ENCODE measurements at regions not wholly inside any gene's neighbourhood (a gene's known extent, or its start where the extent isn't known, plus 50 kb on each side); places are given as distances from the start of the nearest gene placed in this dataset.

DNA sequence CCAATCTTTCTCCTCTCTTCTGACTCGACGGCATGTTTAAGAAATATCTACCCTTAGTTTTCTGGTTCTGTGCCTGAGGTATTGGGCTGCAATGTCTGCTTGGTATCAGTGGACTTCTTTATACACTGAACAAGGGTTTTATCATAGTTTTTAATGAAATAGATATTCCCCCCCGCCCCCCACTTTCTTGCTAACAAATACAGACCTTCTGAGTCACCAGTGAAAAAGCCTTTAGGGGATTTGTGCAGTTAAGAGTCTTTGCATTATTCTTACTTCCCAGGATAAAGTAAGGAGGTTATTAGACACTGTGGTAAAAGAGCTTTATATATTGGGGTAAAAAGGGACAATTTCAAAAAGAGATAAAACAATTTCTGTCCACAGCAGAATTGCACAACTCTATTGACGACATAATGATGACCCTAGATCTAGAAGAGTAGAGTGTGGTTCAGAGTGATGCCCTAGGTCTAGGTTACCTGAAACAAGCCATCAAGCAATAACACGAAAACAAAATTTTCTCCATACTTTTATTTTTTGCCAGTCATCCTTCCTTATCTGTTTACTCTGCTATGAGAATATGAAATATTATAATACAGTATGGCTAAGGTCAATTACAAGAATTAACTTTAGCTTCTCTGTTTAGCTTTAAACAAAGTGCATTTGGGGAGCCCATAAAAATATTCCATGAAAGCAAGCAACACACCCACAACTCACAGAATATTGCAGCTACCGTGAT is 110.7 kb downstream of the PLK2 start:
- no peak overlapping the region for H3K27ac ChIP-seq (ENCODE audit: low read depth)
- no peak for DNase-seq (ENCODE audit: extremely low spot score)
- H3K36me3 ChIP-seq (ENCODE audit: insufficient read depth), result no peaks in the 10 kb centered on the region
- H3K4me3 ChIP-seq (ENCODE audit: low read depth, low read length), result no peak overlapping the region
- H3K4me1 ChIP-seq (ENCODE audit: insufficient read depth), result no peaks in the 10 kb centered on the region
- WGBS, result 94% methylated on average over 6 of the region's 6 CpGs

DNA sequence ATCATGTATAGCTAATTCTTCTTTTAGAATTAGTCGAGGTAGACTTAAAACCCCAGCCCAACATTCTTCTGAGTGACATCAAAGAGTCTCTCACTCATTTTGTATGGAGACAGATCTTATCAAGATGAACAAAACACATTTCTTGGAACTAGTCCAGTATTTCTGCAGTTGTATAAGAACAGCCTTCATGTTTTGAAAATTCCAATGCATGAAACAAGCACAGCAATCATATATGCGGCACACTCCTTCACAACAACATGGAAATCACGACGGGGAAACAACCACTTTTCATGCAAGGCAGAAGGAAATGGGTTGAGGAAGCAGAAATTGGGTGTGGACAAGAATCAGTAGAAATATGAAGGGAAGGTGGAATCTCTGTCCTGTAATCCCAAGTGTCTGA is 113.8 kb downstream of the PLK2 start:
- Histone ChIP-seq H3K4me3 (ENCODE audit: low read depth, low read length) (no peak overlapping the region), H3K36me3 (ENCODE audit: insufficient read depth) (no peaks in the 10 kb centered on the region), H3K27ac (ENCODE audit: low read depth) (no peak overlapping the region), H3K4me1 (ENCODE audit: insufficient read depth) (no peaks in the 10 kb centered on the region)
- DNase-seq (ENCODE audit: extremely low spot score), result no peak
- WGBS, result 72% methylated on average over 4 of the region's 4 CpGs

DNA sequence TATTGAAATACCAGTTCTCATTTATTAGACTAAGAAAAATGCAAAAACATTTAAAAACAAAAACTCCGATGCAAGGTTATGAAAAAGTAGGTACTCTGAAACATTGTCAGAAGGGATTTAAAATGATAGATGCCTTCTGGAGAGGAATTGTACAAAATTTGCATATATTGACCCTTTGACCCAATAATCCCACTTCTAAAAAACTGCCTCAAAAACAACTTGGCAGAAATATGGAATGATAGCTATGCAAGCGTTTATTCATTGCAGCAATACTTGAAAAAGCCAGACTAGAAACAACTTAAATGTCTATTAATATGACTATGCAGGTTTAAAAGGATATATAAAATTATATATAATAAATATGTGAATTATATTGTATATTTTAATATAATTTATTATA is 118.4 kb downstream of the PLK2 start:
- WGBS, result 56% methylated on average over 2 of the region's 2 CpGs
- no peak overlapping the region for H3K27ac ChIP-seq (ENCODE audit: low read depth)
- DNase-seq (ENCODE audit: extremely low spot score), result no peak
- H3K4me1 ChIP-seq (ENCODE audit: insufficient read depth), result no peaks in the 10 kb centered on the region
- H3K36me3 ChIP-seq (ENCODE audit: insufficient read depth), result no peaks in the 10 kb centered on the region
- H3K4me3 ChIP-seq (ENCODE audit: low read depth, low read length), result no peak overlapping the region

DNA sequence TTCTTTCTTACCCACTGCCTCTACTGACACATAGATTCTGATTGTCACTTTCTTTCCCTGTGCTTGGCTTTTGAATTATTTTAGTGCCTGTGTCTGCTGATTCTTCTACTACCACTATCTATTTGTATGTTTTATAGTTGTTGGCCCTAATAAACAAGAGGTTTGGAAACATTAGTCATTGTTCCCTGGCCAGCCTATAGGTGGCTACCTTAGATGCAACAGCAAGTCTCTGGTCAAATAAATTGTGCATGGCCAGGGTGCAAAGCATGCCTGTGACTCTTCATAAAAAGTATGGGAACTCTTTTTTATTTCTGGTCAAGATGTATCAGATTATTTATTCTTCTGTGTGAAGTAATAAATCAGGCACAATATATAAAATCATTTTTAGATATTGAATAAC is 124.4 kb downstream of the PLK2 start:
- Histone ChIP-seq H3K4me1 (ENCODE audit: insufficient read depth) (no peaks in the 10 kb centered on the region), H3K36me3 (ENCODE audit: insufficient read depth) (no peaks in the 10 kb centered on the region), H3K4me3 (ENCODE audit: low read depth, low read length) (no peak overlapping the region), H3K27ac (ENCODE audit: low read depth) (no peak overlapping the region)
- DNase-seq (ENCODE audit: extremely low spot score), result no peak

DNA sequence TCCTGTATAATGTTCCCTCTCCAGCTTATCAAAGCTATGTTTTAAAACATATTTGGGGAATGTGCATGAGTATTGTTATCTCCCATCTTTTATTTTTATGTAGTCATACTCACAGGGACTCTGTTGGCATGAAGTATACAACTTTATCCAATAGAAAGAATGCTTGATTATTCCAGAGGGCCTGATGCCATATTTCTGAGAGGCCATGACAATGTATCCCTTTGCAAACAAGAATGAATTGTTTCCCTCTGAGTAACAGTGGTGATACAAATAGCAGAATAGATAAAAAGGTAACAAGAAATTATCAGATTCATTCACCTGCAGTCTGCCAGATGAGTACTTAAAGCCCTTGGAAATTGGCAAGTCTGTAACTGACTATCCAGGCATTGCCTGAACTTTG is 125.9 kb downstream of the PLK2 start:
- H3K27ac ChIP-seq (ENCODE audit: low read depth), result no peak overlapping the region
- no peaks in the 10 kb centered on the region for H3K4me1 ChIP-seq (ENCODE audit: insufficient read depth)
- no peak overlapping the region for H3K4me3 ChIP-seq (ENCODE audit: low read depth, low read length)
- no peaks in the 10 kb centered on the region for H3K36me3 ChIP-seq (ENCODE audit: insufficient read depth)
- DNase-seq (ENCODE audit: extremely low spot score), result no peak

DNA sequence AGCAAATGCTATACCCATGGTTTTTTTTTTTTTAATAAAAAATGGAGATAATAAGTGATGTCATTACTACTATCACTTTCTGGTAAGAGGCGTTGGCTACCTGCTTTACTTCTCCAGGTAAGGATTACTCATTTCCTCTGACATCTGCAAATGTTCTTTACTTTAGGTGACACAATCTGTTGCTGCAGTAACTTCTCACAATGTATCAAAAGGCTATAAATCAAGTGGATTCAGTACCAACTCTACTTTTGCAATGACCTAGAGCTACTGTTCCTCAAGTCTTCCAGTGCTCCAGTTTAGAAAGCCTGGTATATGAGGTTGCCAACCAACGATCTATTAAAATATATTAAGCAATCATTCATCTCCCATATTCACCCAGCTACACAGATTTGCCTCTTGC is 129.1 kb downstream of the PLK2 start:
- DNase-seq (ENCODE audit: extremely low spot score), result no peak
- H3K36me3 ChIP-seq (ENCODE audit: insufficient read depth), result no peaks in the 10 kb centered on the region
- no peak overlapping the region for H3K4me3 ChIP-seq (ENCODE audit: low read depth, low read length)
- no peak overlapping the region for H3K27ac ChIP-seq (ENCODE audit: low read depth)
- 78% methylated on average over 2 of the region's 2 CpGs for WGBS
- H3K4me1 ChIP-seq (ENCODE audit: insufficient read depth), result no peaks in the 10 kb centered on the region

DNA sequence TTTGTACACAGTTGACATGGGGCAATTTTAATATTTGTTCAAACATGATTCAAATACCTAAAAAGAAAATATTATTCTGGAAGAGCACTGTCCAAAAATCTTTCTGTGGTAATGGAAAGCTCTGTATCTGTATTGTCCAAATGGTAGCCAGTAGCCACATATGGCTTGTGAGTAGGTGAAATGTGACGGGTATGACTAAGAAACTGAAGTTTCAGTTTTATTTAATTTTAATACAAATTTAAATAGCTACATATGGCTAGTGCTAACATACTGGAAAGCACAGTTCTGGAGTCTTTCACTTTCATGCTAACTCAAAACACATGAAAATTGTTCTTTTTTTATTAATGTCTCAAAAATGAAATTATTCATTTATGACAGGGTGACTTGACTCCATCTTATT is 132.6 kb downstream of the PLK2 start:
- H3K27ac ChIP-seq (ENCODE audit: low read depth), result no peak overlapping the region
- H3K4me3 ChIP-seq (ENCODE audit: low read depth, low read length), result no peak overlapping the region
- no peaks in the 10 kb centered on the region for H3K4me1 ChIP-seq (ENCODE audit: insufficient read depth)
- H3K36me3 ChIP-seq (ENCODE audit: insufficient read depth), result no peaks in the 10 kb centered on the region
- WGBS, result 87% methylated on average over 1 of the region's 1 CpG
- no peak for DNase-seq (ENCODE audit: extremely low spot score)

DNA sequence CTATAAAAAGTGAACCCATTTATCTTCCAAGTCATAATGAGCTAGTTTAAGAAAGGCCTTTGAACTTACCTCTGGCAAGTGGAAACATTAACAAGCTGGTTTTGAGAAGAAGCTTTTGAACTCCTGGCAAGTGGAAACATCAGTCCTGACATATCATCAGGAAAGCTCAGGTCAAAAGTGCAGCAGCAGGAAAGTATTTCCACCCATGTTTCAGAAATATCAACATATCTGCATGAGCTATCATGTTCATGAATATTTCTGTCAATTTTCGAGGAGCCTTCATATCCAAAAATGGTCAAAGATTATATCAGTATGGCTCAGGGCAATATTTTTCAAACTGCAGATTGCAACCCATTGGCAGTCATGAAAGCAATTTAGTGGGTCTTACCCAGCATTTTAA is 133.9 kb downstream of the PLK2 start:
- Histone ChIP-seq H3K27ac (ENCODE audit: low read depth) (no peak overlapping the region), H3K36me3 (ENCODE audit: insufficient read depth) (no peaks in the 10 kb centered on the region), H3K4me3 (ENCODE audit: low read depth, low read length) (no peak overlapping the region), H3K4me1 (ENCODE audit: insufficient read depth) (no peaks in the 10 kb centered on the region)
- DNase-seq (ENCODE audit: extremely low spot score), result no peak
- WGBS, result 36% methylated on average over 1 of the region's 1 CpG

DNA sequence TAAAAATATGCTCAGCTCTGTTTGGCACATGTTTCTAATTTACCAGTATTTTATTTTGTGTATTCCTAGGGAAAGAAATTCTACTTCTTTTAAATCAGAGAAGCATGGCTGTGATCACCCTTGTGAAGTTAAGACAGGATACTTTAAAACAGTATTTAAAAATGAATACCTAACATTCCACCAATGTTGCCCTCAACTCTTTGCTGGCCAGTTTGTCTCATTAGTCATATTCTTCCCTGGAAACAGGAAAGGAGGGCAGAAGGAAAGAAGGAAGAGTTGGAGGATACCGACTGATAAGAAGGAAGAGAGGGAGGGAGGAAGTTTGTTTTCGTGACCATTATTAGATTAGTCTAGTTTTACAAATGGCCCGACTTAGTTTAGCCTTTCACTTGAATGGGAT is 137.4 kb downstream of the PLK2 start:
- Histone ChIP-seq H3K36me3 (ENCODE audit: insufficient read depth) (no peaks in the 10 kb centered on the region), H3K4me1 (ENCODE audit: insufficient read depth) (no peaks in the 10 kb centered on the region), H3K4me3 (ENCODE audit: low read depth, low read length) (no peak overlapping the region), H3K27ac (ENCODE audit: low read depth) (no peak overlapping the region)
- WGBS, result 54% methylated on average over 3 of the region's 3 CpGs
- DNase-seq (ENCODE audit: extremely low spot score), result no peak

DNA sequence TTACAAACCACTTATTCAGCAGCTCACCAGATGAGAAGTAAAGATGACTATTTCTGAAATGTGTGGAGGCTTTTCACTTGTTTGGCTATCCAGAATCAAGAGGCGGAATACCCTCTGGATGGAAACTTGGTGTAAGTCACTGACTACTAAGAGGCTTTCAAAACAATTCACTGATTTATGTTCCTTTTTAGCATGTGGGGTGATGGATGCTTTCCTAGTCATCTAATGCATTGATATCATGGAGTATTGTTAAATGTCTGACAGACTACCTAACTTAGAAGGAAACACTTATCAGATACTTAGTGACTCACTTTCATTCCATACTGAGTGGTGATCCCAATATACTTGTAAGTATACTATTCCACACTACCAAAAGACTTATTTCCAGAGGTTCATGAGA is 141.4 kb downstream of the PLK2 start:
- 92% methylated on average over 1 of the region's 1 CpG for WGBS
- Histone ChIP-seq H3K36me3 (ENCODE audit: insufficient read depth) (no peaks in the 10 kb centered on the region), H3K4me1 (ENCODE audit: insufficient read depth) (no peaks in the 10 kb centered on the region), H3K27ac (ENCODE audit: low read depth) (no peak overlapping the region), H3K4me3 (ENCODE audit: low read depth, low read length) (no peak overlapping the region)
- DNase-seq (ENCODE audit: extremely low spot score), result no peak

DNA sequence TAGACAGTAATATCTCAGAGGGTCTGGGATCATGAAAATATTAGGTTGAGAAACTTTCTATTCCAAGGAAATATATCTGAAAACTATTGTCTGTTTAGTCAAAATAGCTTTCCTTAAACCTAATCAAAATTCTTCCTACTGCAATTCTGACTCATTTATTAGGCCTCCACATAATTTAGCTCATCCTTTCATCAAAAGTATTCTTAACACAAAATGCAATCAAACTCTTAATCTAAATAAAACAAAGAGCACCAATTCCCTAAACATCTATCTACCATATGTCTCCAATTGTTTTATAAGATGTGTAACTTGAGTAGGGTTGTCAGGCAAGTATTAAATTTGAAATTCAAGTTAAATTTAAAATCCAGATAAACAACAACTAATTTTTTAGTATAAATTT is 142.1 kb downstream of the PLK2 start:
- Histone ChIP-seq H3K27ac (ENCODE audit: low read depth) (no peak overlapping the region), H3K4me1 (ENCODE audit: insufficient read depth) (no peaks in the 10 kb centered on the region), H3K36me3 (ENCODE audit: insufficient read depth) (no peaks in the 10 kb centered on the region), H3K4me3 (ENCODE audit: low read depth, low read length) (no peak overlapping the region)
- DNase-seq (ENCODE audit: extremely low spot score), result no peak

DNA sequence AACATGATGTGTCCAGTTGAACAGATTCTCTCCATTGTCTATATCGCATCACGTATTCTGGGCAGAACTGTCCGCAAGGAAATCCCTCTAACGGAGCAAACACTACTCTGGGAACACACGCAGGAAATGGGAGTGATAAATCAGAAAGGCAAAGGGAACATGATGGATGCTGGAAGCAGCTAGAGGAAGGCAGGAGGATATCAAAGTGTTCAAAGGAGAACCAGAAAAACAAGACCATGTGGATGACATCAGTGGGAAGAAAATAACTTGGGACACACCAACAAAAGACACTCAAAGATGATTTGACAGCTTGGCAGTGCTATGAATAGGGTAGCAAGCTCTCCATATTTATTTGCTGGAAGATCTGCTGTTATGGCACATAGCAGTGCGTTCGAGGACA is 142.9 kb downstream of the PLK2 start:
- WGBS, result 85% methylated on average over 7 of the region's 7 CpGs
- DNase-seq (ENCODE audit: extremely low spot score), result no peak
- Histone ChIP-seq H3K4me1 (ENCODE audit: insufficient read depth) (no peaks in the 10 kb centered on the region), H3K27ac (ENCODE audit: low read depth) (no peak overlapping the region), H3K36me3 (ENCODE audit: insufficient read depth) (no peaks in the 10 kb centered on the region), H3K4me3 (ENCODE audit: low read depth, low read length) (no peak overlapping the region)

DNA sequence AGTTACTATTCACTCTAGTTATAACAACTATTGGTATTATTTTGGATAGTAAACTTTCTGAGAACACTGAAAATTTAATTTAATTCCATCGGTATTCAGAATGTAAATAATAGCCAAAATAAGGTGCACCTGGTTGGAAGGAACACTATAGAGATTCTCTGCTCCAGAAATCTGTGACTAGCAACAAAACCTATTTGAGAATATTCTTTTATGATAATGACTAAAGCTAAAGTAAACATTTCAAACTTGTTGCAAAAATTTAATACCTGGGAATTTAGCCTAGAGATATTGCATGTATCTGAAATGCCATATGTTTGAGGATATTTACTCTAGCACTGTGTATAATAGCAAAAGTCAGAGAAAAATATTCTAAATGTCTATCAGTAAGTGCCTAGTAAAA is 144.1 kb downstream of the PLK2 start:
- 88% methylated on average over 1 of the region's 1 CpG for WGBS
- DNase-seq (ENCODE audit: extremely low spot score), result no peak
- no peak overlapping the region for H3K27ac ChIP-seq (ENCODE audit: low read depth)
- H3K36me3 ChIP-seq (ENCODE audit: insufficient read depth), result no peaks in the 10 kb centered on the region
- H3K4me1 ChIP-seq (ENCODE audit: insufficient read depth), result no peaks in the 10 kb centered on the region
- H3K4me3 ChIP-seq (ENCODE audit: low read depth, low read length), result no peak overlapping the region

DNA sequence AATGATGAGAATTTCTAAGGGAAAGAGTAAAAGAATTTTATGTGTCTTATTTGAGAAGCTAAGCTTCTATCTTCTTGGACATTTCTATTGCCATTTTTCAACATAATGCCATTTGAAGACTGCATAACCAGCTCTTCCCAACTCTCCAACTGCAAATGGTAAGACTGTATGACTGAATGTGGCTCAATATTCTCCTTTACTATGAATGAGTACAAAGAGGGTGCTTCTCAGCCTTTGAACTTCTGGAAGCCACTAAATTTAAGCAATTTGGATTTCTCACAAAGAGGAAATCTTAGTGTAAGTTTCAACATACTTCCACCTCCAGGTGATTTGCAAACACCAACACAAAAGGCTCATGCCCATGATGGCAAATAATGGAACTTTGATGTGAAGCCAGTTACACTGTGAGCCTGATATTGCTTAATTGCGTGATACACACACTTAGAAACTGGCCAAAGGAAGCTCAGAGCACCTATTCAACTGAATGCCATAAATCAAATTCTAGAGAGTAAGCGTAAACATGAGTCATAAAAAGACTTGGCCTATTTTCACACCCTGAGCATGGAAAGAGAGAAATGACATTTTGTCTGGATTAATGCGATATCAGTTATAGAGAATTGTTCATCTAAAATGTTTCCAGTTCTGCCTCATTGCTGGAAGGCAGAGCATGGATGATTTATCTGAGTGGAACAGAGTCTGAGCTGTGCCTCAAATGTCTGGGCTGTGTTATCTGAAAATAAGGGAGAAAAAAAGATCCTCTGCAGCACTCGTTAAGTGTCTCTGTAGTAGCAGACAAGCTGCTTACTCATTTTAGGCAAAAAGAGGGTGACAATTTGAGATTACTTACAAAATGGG is 145.3 kb downstream of the PLK2 start:
- H3K27ac ChIP-seq (ENCODE audit: low read depth), result no peak overlapping the region
- no peaks in the 10 kb centered on the region for H3K36me3 ChIP-seq (ENCODE audit: insufficient read depth)
- no peak for DNase-seq (ENCODE audit: extremely low spot score)
- H3K4me3 ChIP-seq (ENCODE audit: low read depth, low read length), result no peak overlapping the region
- no peaks in the 10 kb centered on the region for H3K4me1 ChIP-seq (ENCODE audit: insufficient read depth)
- WGBS, result 87% methylated on average over 4 of the region's 4 CpGs

Measured in urinary bladder (tissue), 3 donors.